Mesenchymal stem cell (in vitro differentiated cells and primary cell): ENCODE measurements at regions not wholly inside any gene's neighbourhood (a gene's known extent, or its start where the extent isn't known, plus 50 kb on each side); places are given as distances from the start of the nearest gene placed in this dataset.

ENCODE experiments used
- DNase-seq: peaks from one replicate; pipeline ENCODE4 v3.0.0-alpha.2; 2013
- H2AFZ ChIP-seq: one replicate; pipeline ENCODE4 v1.6.1; 2013; ENCODE audit warnings: low read depth, mild to moderate bottlenecking, control low read depth, inconsistent platforms, low read length, moderate library complexity
- H2AK5ac ChIP-seq: 2 replicates; pipeline ENCODE4 v1.6.1; 2013; ENCODE audit warnings: low read length, moderate library complexity, mild to moderate bottlenecking, inconsistent platforms; ENCODE audit not compliant: severe bottlenecking
- H2BK120ac ChIP-seq: one replicate; pipeline ENCODE4 v1.6.1; 2013; ENCODE audit warnings: low read depth, mild to moderate bottlenecking, inconsistent platforms, low read length, moderate library complexity
- H2BK12ac ChIP-seq, 2 experiments: one replicate each; pipeline ENCODE4 v1.6.1; 2013; ENCODE audit warnings: inconsistent platforms in 2 of 2, low read length in 2 of 2, mild to moderate bottlenecking in 2 of 2, moderate library complexity in 2 of 2, control low read depth in 1 of 2
- H2BK15ac ChIP-seq: one replicate; pipeline ENCODE4 v1.6.1; 2013; ENCODE audit warnings: mild to moderate bottlenecking, low read depth, inconsistent platforms; ENCODE audit not compliant: poor library complexity, severe bottlenecking
- H2BK5ac ChIP-seq: 2 replicates; pipeline ENCODE4 v1.6.1; 2013; ENCODE audit warnings: low read depth, mild to moderate bottlenecking, low read length, control low read depth, inconsistent platforms; ENCODE audit not compliant: poor library complexity, severe bottlenecking
- H3K14ac ChIP-seq, 2 experiments: one replicate each; pipeline ENCODE4 v1.6.1; 2013; ENCODE audit warnings: inconsistent platforms in 2 of 2, low read length in 2 of 2, control low read depth in 1 of 2, mild to moderate bottlenecking in 1 of 2, moderate library complexity in 1 of 2
- H3K18ac ChIP-seq, 2 experiments: one replicate each; pipeline ENCODE4 v1.6.1; 2013; ENCODE audit warnings: inconsistent platforms in 2 of 2, low read length in 2 of 2, control low read depth in 1 of 2, low read depth in 1 of 2, mild to moderate bottlenecking in 1 of 2
- H3K23ac ChIP-seq, 2 experiments: one replicate each; pipeline ENCODE4 v1.6.1; 2013; ENCODE audit warnings: inconsistent platforms in 2 of 2, low read length in 2 of 2, mild to moderate bottlenecking in 2 of 2, moderate library complexity in 2 of 2, control low read depth in 1 of 2
- H3K27ac ChIP-seq: 2 replicates; pipeline ENCODE4 v1.5.1; 2013; ENCODE audit warnings: mild to moderate bottlenecking, moderate library complexity, low read length, control low read depth, inconsistent platforms; ENCODE audit not compliant: poor library complexity, severe bottlenecking
- H3K27me3 ChIP-seq, 2 experiments: 2 replicates each; pipeline versions ENCODE4 v1.6.1 to v1.7.0; 2013; ENCODE audit warnings: low read length in 2 of 2, mild to moderate bottlenecking in 2 of 2, moderate library complexity in 2 of 2, control low read depth in 1 of 2, inconsistent platforms in 1 of 2; ENCODE audit not compliant: control insufficient read depth in 1 of 2, insufficient read depth in 1 of 2
- H3K36me3 ChIP-seq, 2 experiments: 2 replicates each; pipeline versions ENCODE4 v1.6.1 to v1.7.0; 2013; ENCODE audit warnings: low read length in 2 of 2, control low read depth in 1 of 2, inconsistent platforms in 1 of 2, low read depth in 1 of 2, mild to moderate bottlenecking in 1 of 2; ENCODE audit not compliant: insufficient read depth in 2 of 2, control insufficient read depth in 1 of 2
- H3K4ac ChIP-seq, 2 experiments: one replicate each; pipeline ENCODE4 v1.6.1; 2013; ENCODE audit warnings: inconsistent platforms in 2 of 2, low read length in 2 of 2, mild to moderate bottlenecking in 2 of 2, moderate library complexity in 2 of 2, control low read depth in 1 of 2, low read depth in 1 of 2
- H3K4me1 ChIP-seq: 2 replicates; pipeline ENCODE4 v1.6.1; 2013; ENCODE audit warnings: low read depth, low read length, control low read depth; ENCODE audit not compliant: control insufficient read depth, insufficient read depth
- H3K4me2 ChIP-seq: 2 replicates; pipeline ENCODE4 v1.6.1; 2013; ENCODE audit warnings: low read length, mild to moderate bottlenecking, inconsistent platforms; ENCODE audit not compliant: poor library complexity, severe bottlenecking
- H3K4me3 ChIP-seq, 2 experiments: 2 replicates each; pipeline versions ENCODE4 v1.5.1 to v1.7.0; 2013; ENCODE audit warnings: low read length in 2 of 2, mild to moderate bottlenecking in 2 of 2, control low read depth in 1 of 2, low read depth in 1 of 2; ENCODE audit not compliant: insufficient read depth in 1 of 2
- H3K79me1 ChIP-seq: replicated peaks from 2 replicates; pipeline ENCODE4 v1.6.1; 2013; ENCODE audit warnings: mild to moderate bottlenecking, control low read depth, low read length, inconsistent platforms; ENCODE audit not compliant: poor library complexity, severe bottlenecking
- H3K9ac ChIP-seq: 2 replicates; pipeline ENCODE4 v1.7.0; 2013; ENCODE audit warnings: mild to moderate bottlenecking, low read length, moderate library complexity
- H3K9me3 ChIP-seq: 2 replicates; pipeline ENCODE4 v1.7.0; 2013; ENCODE audit warnings: mild to moderate bottlenecking, low read length; ENCODE audit not compliant: control insufficient read depth
- H4K8ac ChIP-seq: one replicate; pipeline ENCODE4 v1.6.1; 2013; ENCODE audit warnings: inconsistent platforms, mild to moderate bottlenecking, low read length, moderate library complexity
- H4K91ac ChIP-seq: one replicate; pipeline ENCODE4 v1.6.1; 2013; ENCODE audit warnings: mild to moderate bottlenecking, low read length, inconsistent platforms
- whole genome bisulfite sequencing: methylation state at CpG from one replicate; pipeline ENCODE4 v1.1.7; 2013; ENCODE audit warnings: mixed read lengths; 5-methylcytosine and 5-hydroxymethylcytosine counted together

GRCh38 chr12:28132398-28132797 lies 57.9 kb upstream of the CCDC91 start:
- H3K14ac ChIP-seq, result no peak overlapping the region
- no peak overlapping the region for H3K4me3 ChIP-seq
- H3K4me2 ChIP-seq, result no peak overlapping the region
- no peak overlapping the region for H4K91ac ChIP-seq
- H3K18ac ChIP-seq, result no peak overlapping the region
- no peak for DNase-seq
- H2BK5ac ChIP-seq, result no peak overlapping the region
- H2BK15ac ChIP-seq, result no peak overlapping the region
- no peaks in the 10 kb centered on the region for H3K79me1 ChIP-seq
- WGBS, result 100% methylated on average over 2 of the region's 3 CpGs
- H3K27me3 ChIP-seq, result no peaks in the 10 kb centered on the region
- H2BK120ac ChIP-seq, result no peak overlapping the region
- no peak overlapping the region for H2AK5ac ChIP-seq
- H3K4ac ChIP-seq, result no peak overlapping the region
- H2BK12ac ChIP-seq, result no peak overlapping the region
- H3K9ac ChIP-seq, result no peak overlapping the region
- H2AFZ ChIP-seq, result no peak overlapping the region
- no peak overlapping the region for H4K8ac ChIP-seq
- no peaks in the 10 kb centered on the region for H3K36me3 ChIP-seq
- H3K9me3 ChIP-seq, result no peaks in the 10 kb centered on the region
- no peaks in the 10 kb centered on the region for H3K4me1 ChIP-seq
- no peak overlapping the region for H3K27ac ChIP-seq
- no peak overlapping the region for H3K23ac ChIP-seq

GRCh38 chr12:28135801-28136439 lies 54.3 kb upstream of the CCDC91 start:
- H2AK5ac ChIP-seq, result no peak overlapping the region
- no peaks in the 10 kb centered on the region for H3K4me1 ChIP-seq
- H3K4me3 ChIP-seq, result no peak overlapping the region
- H3K79me1 ChIP-seq, result no peaks in the 10 kb centered on the region
- H4K8ac ChIP-seq, result no peak overlapping the region
- H4K91ac ChIP-seq, result no peak overlapping the region
- no peak overlapping the region for H3K4me2 ChIP-seq
- H2BK120ac ChIP-seq, result no peak overlapping the region
- H2BK15ac ChIP-seq, result no peak overlapping the region
- H3K27me3 ChIP-seq, result no peaks in the 10 kb centered on the region
- H2BK5ac ChIP-seq, result no peak overlapping the region
- no peak overlapping the region for H3K18ac ChIP-seq
- no peaks in the 10 kb centered on the region for H3K9me3 ChIP-seq
- no peak overlapping the region for H3K4ac ChIP-seq
- no peaks in the 10 kb centered on the region for H3K36me3 ChIP-seq
- no peak overlapping the region for H2BK12ac ChIP-seq
- H3K14ac ChIP-seq, result no peak overlapping the region
- 94% methylated on average over 2 of the region's 2 CpGs for WGBS
- no peak overlapping the region for H3K9ac ChIP-seq
- no peak overlapping the region for H3K23ac ChIP-seq
- H3K27ac ChIP-seq, result no peak overlapping the region
- H2AFZ ChIP-seq, result no peak overlapping the region
- DNase-seq, result no peak

- Histone ChIP-seq H2AFZ (no peak overlapping the region), H2BK12ac (no peak overlapping the region), H4K8ac (no peak overlapping the region), H2AK5ac (no peak overlapping the region), H3K23ac (no peak overlapping the region), H3K4ac (no peak overlapping the region), H3K9me3 (no peaks in the 10 kb centered on the region), H3K4me3 (no peak overlapping the region), H2BK5ac (no peak overlapping the region), H4K91ac (no peak overlapping the region), H2BK15ac (no peak overlapping the region), H3K79me1 (no peaks in the 10 kb centered on the region), H2BK120ac (no peak overlapping the region), H3K14ac (no peak overlapping the region), H3K4me2 (no peak overlapping the region), H3K9ac (no peak overlapping the region), H3K27ac (no peak overlapping the region), H3K36me3 (no peaks in the 10 kb centered on the region), H3K4me1 (no peaks in the 10 kb centered on the region), H3K18ac (no peak overlapping the region), H3K27me3 (no peaks in the 10 kb centered on the region)
- no peak for DNase-seq
Measured at GRCh38 chr12:28137414-28137813, 52.8 kb upstream of the CCDC91 start.

DNA sequence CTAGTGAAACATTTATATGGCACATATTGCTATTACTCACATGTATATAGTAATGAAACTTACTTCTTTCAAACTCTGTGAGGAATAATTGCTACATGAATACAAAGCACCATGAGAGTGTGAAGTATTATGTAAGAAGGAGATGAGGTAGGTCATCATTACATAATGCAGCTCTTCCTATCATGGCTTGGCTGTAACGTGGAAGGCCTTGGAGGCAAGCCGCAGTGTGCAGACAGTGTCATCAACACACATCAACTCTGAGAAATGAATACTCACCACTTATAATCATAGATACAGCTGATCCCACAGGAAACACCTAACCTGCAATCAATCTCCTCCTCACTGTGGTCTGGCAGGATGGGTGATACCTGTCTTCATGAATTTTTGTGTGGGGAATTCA lies 49.9 kb upstream of the CCDC91 start:
- 100% methylated on average over 2 of the region's 2 CpGs for WGBS
- Histone ChIP-seq H2AFZ (no peak overlapping the region), H2AK5ac (no peak overlapping the region), H2BK12ac (no peak overlapping the region), H3K79me1 (no peaks in the 10 kb centered on the region), H3K4me3 (no peak overlapping the region), H3K14ac (no peak overlapping the region), H3K23ac (no peak overlapping the region), H4K8ac (no peak overlapping the region), H2BK5ac (no peak overlapping the region), H3K9me3 (no peaks in the 10 kb centered on the region), H3K9ac (no peak overlapping the region), H4K91ac (no peak overlapping the region), H2BK120ac (no peak overlapping the region), H3K4me2 (no peak overlapping the region), H2BK15ac (no peak overlapping the region), H3K36me3 (no peaks in the 10 kb centered on the region), H3K18ac (no peak overlapping the region), H3K4ac (no peak overlapping the region), H3K4me1 (no peaks in the 10 kb centered on the region), H3K27ac (no peak overlapping the region), H3K27me3 (no peaks in the 10 kb centered on the region)
- no peak for DNase-seq
